ENCODE measurements at regions not wholly inside any gene's neighbourhood (a gene's known extent, or its start where the extent isn't known, plus 50 kb on each side); places are given as distances from the start of the nearest gene placed in this dataset.

GRCh38 chr5:121503111-121503840 is 348.4 kb upstream of the FTMT start:
- no peak overlapping the region for H3K27ac ChIP-seq
- no peak for DNase-seq (ENCODE audit: low spot score in 2 of 2)
- intact Hi-C loops (cut with DNase I; ENCODE audit: low total_unique reads), result no loop called here
- TF ChIP-seq POLR2AphosphoS5 (IDR thresholded peaks at IDR 0.05) (no peak), POLR2A (IDR thresholded peaks at IDR 0.05) (no peak)
- TF ChIP-seq, protein P1, sequence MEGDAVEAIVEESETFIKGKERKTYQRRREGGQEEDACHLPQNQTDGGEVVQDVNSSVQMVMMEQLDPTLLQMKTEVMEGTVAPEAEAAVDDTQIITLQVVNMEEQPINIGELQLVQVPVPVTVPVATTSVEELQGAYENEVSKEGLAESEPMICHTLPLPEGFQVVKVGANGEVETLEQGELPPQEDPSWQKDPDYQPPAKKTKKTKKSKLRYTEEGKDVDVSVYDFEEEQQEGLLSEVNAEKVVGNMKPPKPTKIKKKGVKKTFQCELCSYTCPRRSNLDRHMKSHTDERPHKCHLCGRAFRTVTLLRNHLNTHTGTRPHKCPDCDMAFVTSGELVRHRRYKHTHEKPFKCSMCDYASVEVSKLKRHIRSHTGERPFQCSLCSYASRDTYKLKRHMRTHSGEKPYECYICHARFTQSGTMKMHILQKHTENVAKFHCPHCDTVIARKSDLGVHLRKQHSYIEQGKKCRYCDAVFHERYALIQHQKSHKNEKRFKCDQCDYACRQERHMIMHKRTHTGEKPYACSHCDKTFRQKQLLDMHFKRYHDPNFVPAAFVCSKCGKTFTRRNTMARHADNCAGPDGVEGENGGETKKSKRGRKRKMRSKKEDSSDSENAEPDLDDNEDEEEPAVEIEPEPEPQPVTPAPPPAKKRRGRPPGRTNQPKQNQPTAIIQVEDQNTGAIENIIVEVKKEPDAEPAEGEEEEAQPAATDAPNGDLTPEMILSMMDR (IDR thresholded peaks at IDR 0.05), result no peak
- no peak overlapping the region for H3K4me3 ChIP-seq
- H3K4me1 ChIP-seq, result no peaks in the 10 kb centered on the region
- H3K9me3 ChIP-seq, result no peaks in the 10 kb centered on the region
- H3K27me3 ChIP-seq, result no peaks in the 10 kb centered on the region
- peaks cover 7% of the 10 kb centered on the region for H3K36me3 ChIP-seq

- H3K27me3 ChIP-seq, result no peaks in the 10 kb centered on the region
Observed at GRCh38 chr5:121516997-121517396, 334.7 kb upstream of the FTMT start.

DNA sequence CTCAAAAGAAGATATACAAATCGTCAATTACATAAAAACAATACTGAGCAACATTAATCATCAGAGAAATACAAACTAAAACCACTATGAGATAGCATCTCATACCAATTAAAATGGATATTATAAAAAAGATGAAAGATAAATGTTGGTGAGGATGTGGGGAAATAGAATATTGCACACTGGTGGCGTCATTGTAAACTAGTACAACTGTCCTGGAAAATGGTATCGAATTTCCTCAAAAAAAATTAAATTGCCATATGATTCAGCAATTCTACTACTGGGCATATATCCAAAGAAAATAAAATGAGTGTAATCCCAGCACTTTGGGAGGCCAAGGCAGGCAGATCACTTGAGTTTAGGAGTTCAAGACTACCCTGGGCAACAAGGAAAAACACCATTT is 326.0 kb upstream of the FTMT start:
- Histone ChIP-seq H3K27me3 (no peaks in the 10 kb centered on the region), H3K27ac (no peak overlapping the region), H3K4me3 (no peak overlapping the region), H3K36me3 (no peaks in the 10 kb centered on the region), H3K9me3 (no peaks in the 10 kb centered on the region), H3K4me1 (no peaks in the 10 kb centered on the region)
- intact Hi-C loops (cut with DNase I; ENCODE audit: low total_unique reads), result no loop called here
- no peak for DNase-seq (ENCODE audit: low spot score in 2 of 2)
- TF ChIP-seq, protein P1 (IDR thresholded peaks at IDR 0.05), result no peak
- TF ChIP-seq POLR2A (IDR thresholded peaks at IDR 0.05), result no peak
- no peak for TF ChIP-seq POLR2AphosphoS5 (IDR thresholded peaks at IDR 0.05)

More at GRCh38 chr5:121516997-121517396, 334.7 kb upstream of the FTMT start:
- Histone ChIP-seq H3K36me3 (peaks cover 3% of the 10 kb centered on the region), H3K9me3 (no peaks in the 10 kb centered on the region), H3K4me1 (no peaks in the 10 kb centered on the region), H3K4me3 (no peak overlapping the region), H3K27ac (no peak overlapping the region)
- intact Hi-C loops (cut with DNase I; ENCODE audit: low total_unique reads), result no loop called here
- TF ChIP-seq POLR2AphosphoS5 (IDR thresholded peaks at IDR 0.05) (no peak), POLR2A (IDR thresholded peaks at IDR 0.05) (no peak)
- TF ChIP-seq, protein P1 (IDR thresholded peaks at IDR 0.05), result no peak
- DNase-seq (ENCODE audit: low spot score in 2 of 2), result no peak

DNA sequence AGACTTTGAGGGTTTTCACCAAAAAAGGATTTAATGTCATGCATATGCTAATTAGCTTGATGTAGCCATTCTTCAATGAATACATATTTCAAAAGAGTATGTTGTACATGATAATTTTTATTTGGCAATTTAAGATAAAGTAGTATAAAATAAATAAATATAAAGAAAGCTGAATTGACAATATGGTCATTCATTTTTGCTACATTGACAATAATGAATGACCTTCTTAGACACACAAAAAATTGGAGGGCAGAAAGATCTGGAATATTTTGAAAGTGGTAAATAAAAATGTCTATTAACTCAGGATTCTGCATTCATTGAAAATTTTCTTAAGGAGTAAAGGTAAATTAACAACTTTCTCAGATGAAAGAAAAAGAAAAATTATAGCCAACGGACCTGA is 324.8 kb upstream of the FTMT start:
- no peak for TF ChIP-seq POLR2A (IDR thresholded peaks at IDR 0.05)
- TF ChIP-seq POLR2AphosphoS5 (IDR thresholded peaks at IDR 0.05), result no peak
- TF ChIP-seq, protein P1 (IDR thresholded peaks at IDR 0.05), result no peak
- intact Hi-C loops (cut with DNase I; ENCODE audit: low total_unique reads), result no loop called here
- Histone ChIP-seq H3K9me3 (no peaks in the 10 kb centered on the region), H3K27ac (no peak overlapping the region), H3K27me3 (no peaks in the 10 kb centered on the region), H3K4me3 (no peak overlapping the region), H3K4me1 (no peaks in the 10 kb centered on the region), H3K36me3 (no peaks in the 10 kb centered on the region)
- no peak for DNase-seq (ENCODE audit: low spot score in 2 of 2)

DNA sequence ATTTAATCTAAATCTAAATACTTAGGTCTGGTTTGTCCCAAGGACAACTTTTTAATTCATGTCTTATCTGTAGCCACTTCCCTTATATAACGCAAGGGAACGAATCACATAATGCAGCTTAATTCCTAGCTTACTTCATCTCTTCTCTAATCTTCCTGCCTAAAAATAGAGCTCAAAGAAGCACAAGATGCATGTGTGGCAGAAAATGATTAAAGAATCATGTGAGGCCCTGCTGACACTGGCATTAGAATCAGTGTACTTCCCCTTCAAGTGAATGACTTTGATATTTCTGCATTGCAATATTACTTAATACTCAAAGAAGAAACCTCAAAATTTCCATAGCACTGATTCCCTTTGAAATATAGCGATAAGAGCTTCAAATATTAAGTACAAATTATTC is 317.9 kb upstream of the FTMT start:
- Histone ChIP-seq H3K27me3 (no peaks in the 10 kb centered on the region), H3K36me3 (no peaks in the 10 kb centered on the region), H3K4me1 (no peaks in the 10 kb centered on the region), H3K4me3 (no peak overlapping the region), H3K9me3 (no peaks in the 10 kb centered on the region), H3K27ac (no peak overlapping the region)
- intact Hi-C loops (cut with DNase I; ENCODE audit: low total_unique reads), result no loop called here
- TF ChIP-seq POLR2AphosphoS5 (IDR thresholded peaks at IDR 0.05), result no peak
- TF ChIP-seq, protein P1 (IDR thresholded peaks at IDR 0.05), result no peak
- no peak for TF ChIP-seq POLR2A (IDR thresholded peaks at IDR 0.05)
- no peak for DNase-seq (ENCODE audit: low spot score in 2 of 2)
